OCI-LY7 (cell line): ENCODE measurements at regions not wholly inside any gene's neighbourhood (a gene's known extent, or its start where the extent isn't known, plus 50 kb on each side); places are given as distances from the start of the nearest gene placed in this dataset.

Experiments used
- BruUV-seq: library from RNA; stranded (reverse); fragments of 400-500 nt; replicated peaks from 2 replicates; lab custom pipeline; 2021; lab: Mats Ljungman, UMichigan
- CTCF ChIA-PET: fragments of 300-600 bp; sonication (Branson Sonifier 250); formaldehyde crosslinking; loops from one replicate; lab custom pipeline; 2022; ENCODE audit warnings: antibody characterized with exemption; ENCODE audit not compliant: unreplicated experiment; lab: Charles Lee
- POLR2A ChIA-PET: fragments of 300-600 bp; sonication (Branson Sonifier 250); formaldehyde crosslinking; loops from one replicate; lab custom pipeline; 2022; ENCODE audit warnings: antibody characterized with exemption; lab: Charles Lee
- DNase-seq: peaks from one replicate; pipeline ENCODE4 v3.0.0-alpha.2; 2015; ENCODE audit warnings: low spot score
- H2AFZ ChIP-seq: fragments of 200-600 bp; sonication (generic), shearing (Covaris generic); 2 replicates; pipeline ENCODE4 v1.6.1; 2014; ENCODE audit warnings: mild to moderate bottlenecking, antibody characterized with exemption, low read length, moderate library complexity
- H3K27ac ChIP-seq: fragments of 200-600 bp; sonication (generic); 2 replicates; pipeline ENCODE4 v1.5.1; 2014; ENCODE audit warnings: mixed run types, low read depth, mild to moderate bottlenecking, moderate library complexity, low read length, inconsistent platforms; ENCODE audit not compliant: poor library complexity, severe bottlenecking
- H3K36me3 ChIP-seq: fragments of 200-600 bp; sonication (generic); 2 replicates; pipeline ENCODE4 v1.6.1; 2014; ENCODE audit warnings: mild to moderate bottlenecking, antibody characterized with exemption, low read length, moderate library complexity, mixed read lengths; ENCODE audit not compliant: insufficient read depth
- H3K4me1 ChIP-seq: fragments of 200-600 bp; sonication (generic); 2 replicates; pipeline ENCODE4 v1.5.1; 2014; ENCODE audit warnings: mild to moderate bottlenecking, low read length; ENCODE audit not compliant: insufficient read depth, poor library complexity, severe bottlenecking
- H3K4me2 ChIP-seq: fragments of 200-600 bp; sonication (generic); 2 replicates; pipeline ENCODE4 v1.6.1; 2014; ENCODE audit warnings: mild to moderate bottlenecking, low read length
- H3K4me3 ChIP-seq: fragments of 200-600 bp; sonication (generic); 2 replicates; pipeline ENCODE4 v1.5.1; 2014; ENCODE audit warnings: mild to moderate bottlenecking, low read depth, low read length; ENCODE audit not compliant: poor library complexity, severe bottlenecking
- H3K79me2 ChIP-seq: fragments of 200-600 bp; sonication (generic); 2 replicates; pipeline ENCODE4 v1.6.1; 2016; ENCODE audit warnings: low read depth, mild to moderate bottlenecking, low read length, moderate library complexity, mixed read lengths; ENCODE audit not compliant: insufficient read depth
- H3K9me2 ChIP-seq: fragments of 200-600 bp; sonication (generic); 2 replicates; pipeline ENCODE4 v1.6.1; 2016; ENCODE audit warnings: mild to moderate bottlenecking, low read length, mixed read lengths; ENCODE audit not compliant: insufficient read depth
- H3K9me3 ChIP-seq: fragments of 200-600 bp; sonication (generic); 2 replicates; pipeline ENCODE4 v1.6.1; 2014; ENCODE audit warnings: mild to moderate bottlenecking, mixed run types, low read length, mixed read lengths
- H4K20me1 ChIP-seq: fragments of 200-600 bp; sonication (generic); 2 replicates; pipeline ENCODE4 v1.6.1; 2014; ENCODE audit warnings: mild to moderate bottlenecking, antibody characterized with exemption, low read length, moderate library complexity, mixed read lengths; ENCODE audit not compliant: insufficient read depth
- CTCF ChIP-seq: fragments of 200-600 bp; sonication (generic); conservative IDR thresholded peaks from 2 replicates; pipeline ENCODE4 v1.5.1; 2014; ENCODE audit warnings: mild to moderate bottlenecking, antibody characterized with exemption, low read length, moderate library complexity, mixed read lengths
- EZH2phosphoT487 ChIP-seq: fragments of 200-600 bp; sonication (generic); IDR thresholded peaks from 2 replicates; pipeline ENCODE4 v1.6.1; 2018; ENCODE audit warnings: low read depth, borderline replicate concordance, mild to moderate bottlenecking, mixed run types, antibody characterized with exemption, low read length, moderate library complexity, mixed read lengths
- intact Hi-C: fragments of 100-400 bp; cut with micrococcal nuclease; formaldehyde crosslinking; loops from one replicate; pipeline ENCODE4 v1.10.0; 2022; ENCODE audit not compliant: unreplicated experiment

- Histone ChIP-seq H4K20me1 (no peaks in the 10 kb centered on the region), H3K9me3 (no peaks in the 10 kb centered on the region), H3K4me2 (no peak overlapping the region), H3K4me1 (no peaks in the 10 kb centered on the region), H3K79me2 (no peaks in the 10 kb centered on the region), H3K4me3 (no peak overlapping the region), H3K9me2 (no peaks in the 10 kb centered on the region), H3K27ac (no peak overlapping the region), H3K36me3 (no peaks in the 10 kb centered on the region), H2AFZ (no peak overlapping the region)
- ChIA-PET CTCF (no interaction called here), POLR2A (no interaction called here)
- intact Hi-C loops: no loop called here
- no TSS peak for BruUV-seq
- TF ChIP-seq EZH2phosphoT487 (no peak), CTCF (0 out of 2 replicates have a peak, but pooled peaks have one; percentile 14)
- no peak for DNase-seq
Measured at GRCh38 chr2:82234283-82234874, 1929.8 kb upstream of the LRRTM1 start.

- BruUV-seq: no TSS peak
- no peaks in the 10 kb centered on the region for H3K4me1 ChIP-seq
- H3K4me2 ChIP-seq: no peak overlapping the region
- no peaks in the 10 kb centered on the region for H3K79me2 ChIP-seq
- no peak overlapping the region for H3K27ac ChIP-seq
- no peak for DNase-seq
- no peak overlapping the region for H2AFZ ChIP-seq
- H4K20me1 ChIP-seq: no peaks in the 10 kb centered on the region
- no peak overlapping the region for H3K4me3 ChIP-seq
- TF ChIP-seq EZH2phosphoT487: no peak
- no peak for TF ChIP-seq CTCF
- CTCF ChIA-PET: no interaction called here
- no peaks in the 10 kb centered on the region for H3K36me3 ChIP-seq
- no peaks in the 10 kb centered on the region for H3K9me3 ChIP-seq
- intact Hi-C loops: no loop called here
- no peaks in the 10 kb centered on the region for H3K9me2 ChIP-seq
- POLR2A ChIA-PET: no interaction called here
Measured at GRCh38 chr2:82233806-82234205, 1929.3 kb upstream of the LRRTM1 start.

GRCh38 chr2:82230406-82230805, 1925.9 kb upstream of the LRRTM1 start:
- POLR2A ChIA-PET: no interaction called here
- no peaks in the 10 kb centered on the region for H4K20me1 ChIP-seq
- no peaks in the 10 kb centered on the region for H3K79me2 ChIP-seq
- no peaks in the 10 kb centered on the region for H3K4me1 ChIP-seq
- H3K9me3 ChIP-seq: no peaks in the 10 kb centered on the region
- H3K9me2 ChIP-seq: no peaks in the 10 kb centered on the region
- no peak overlapping the region for H2AFZ ChIP-seq
- no peak overlapping the region for H3K4me3 ChIP-seq
- BruUV-seq: no TSS peak
- CTCF ChIA-PET: no interaction called here
- intact Hi-C loops: no loop called here
- TF ChIP-seq CTCF (no peak), EZH2phosphoT487 (no peak)
- H3K36me3 ChIP-seq: no peaks in the 10 kb centered on the region
- H3K27ac ChIP-seq: no peak overlapping the region
- DNase-seq: no peak
- no peak overlapping the region for H3K4me2 ChIP-seq
